NT2/D1 (cell line): ENCODE measurements at regions not wholly inside any gene's neighbourhood (a gene's known extent, or its start where the extent isn't known, plus 50 kb on each side); places are given as distances from the start of the nearest gene placed in this dataset.

Experiments used
- SUZ12 ChIP-seq: IDR thresholded peaks from 2 replicates; pipeline ENCODE4 v1.6.1; 2011; ENCODE audit not compliant: insufficient read length, insufficient read depth; ENCODE audit errors: extremely low read depth
- YY1 ChIP-seq: IDR thresholded peaks from 2 replicates; pipeline ENCODE4 v1.6.1; 2011; ENCODE audit not compliant: insufficient read length, insufficient read depth
- ZNF274 ChIP-seq: IDR thresholded peaks from 2 replicates; pipeline ENCODE4 v1.6.1; 2011; ENCODE audit warnings: mild to moderate bottlenecking, low read depth, low read length

- TF ChIP-seq YY1, result no peak
- no peak for TF ChIP-seq ZNF274
- TF ChIP-seq SUZ12, result no peak
These were observed 59.6 kb upstream of the ACKR3 start for GRCh38 chr2:236510034-236510433.
